Pancreas (tissue), 10 donors: ENCODE measurements at regions not wholly inside any gene's neighbourhood (a gene's known extent, or its start where the extent isn't known, plus 50 kb on each side); places are given as distances from the start of the nearest gene placed in this dataset.

Source experiments
- ATAC-seq, 4 donors: fragments of 200-7000 bp; cut with Tn5 transposase; one replicate each; pipeline versions ENCODE4 v1.8.0 to v1.9.1; 2020; ENCODE audit warnings: mild to moderate bottlenecking in 4 of 4, moderate library complexity in 4 of 4
- DNase-seq, 6 donors: peaks; one replicate each; pipeline ENCODE4 v3.0.0-alpha.2; 2020
- FAIRE-seq: peaks from 2 replicates; lab custom pipeline; 2012; peaks lifted over from hg19 to GRCh38; lab: Jason Lieb, UNC
- H3K27ac ChIP-seq, 4 donors: fragments of 200-600 bp; sonication (generic); 1 replicate in 3 of 4; 2 replicates in 1 of 4; pipeline versions ENCODE4 v1.5.0 to v1.8.0; 2020
- H3K27me3 ChIP-seq, 4 donors: fragments of 200-600 bp; one replicate each; pipeline ENCODE4 v1.8.0; 2021
- H3K36me3 ChIP-seq, 3 donors: fragments of 200-600 bp; sonication (generic) in 1 of 3; one replicate each; pipeline versions ENCODE4 v1.5.0 to v1.8.0; 2020 to 2021
- H3K4me1 ChIP-seq, 3 donors: fragments of 200-600 bp; one replicate each; pipeline ENCODE4 v1.8.0; 2021
- H3K4me3 ChIP-seq, 4 donors: fragments of 200-600 bp; sonication (generic) in 2 of 4; one replicate each; pipeline versions ENCODE4 v1.5.0 to v1.8.0; 2020 to 2021
- H3K9me3 ChIP-seq, 4 donors: fragments of 200-600 bp; one replicate each; pipeline ENCODE4 v1.8.0; 2021
- CTCF ChIP-seq, 4 donors: fragments of 200-600 bp; sonication (generic) in 3 of 4; IDR thresholded peaks; one replicate each; pipeline versions ENCODE4 v1.5.0 to v1.8.0; 2021; ENCODE audit warnings: antibody characterized with exemption in 4 of 4
- WGBS, 2 donors: extraction: QIAGEN DNeasy Blood & Tissue Kit; methylation state at CpG; one replicate each; pipeline ENCODE4 v1.1.7; 2013; 5-methylcytosine and 5-hydroxymethylcytosine counted together
- intact Hi-C, 3 donors: fragments of 100-400 bp; cut with DNase I; formaldehyde crosslinking; loops; one replicate each; pipeline versions ENCODE4 v1.11.1 to v1.14.2; 2022
- donor health status: healthy with polysubstance abuse.
- donor health status: DM: no; HTN: no; CAD: no; lungs with moderate emphysema.
- donor health status: DM: no; HTN: no; CAD: no.
- donor health status: control.
- donor health status: control.
- donor health status: Bipolar disorder and iron deficiency.
- donor health status: DM: yes; HTN: yes; CAD: no.
- donor health status: DM: no; HTN: no; CAD: no.
- donor health status: DM: no; HTN: no; CAD: no.
- donor health status: DM: yes; HTN: yes; CAD: no.

GRCh38 chr2:225932811-225933413 lies 533.4 kb downstream of the NYAP2 start:
- Histone ChIP-seq H3K4me1 (no peaks in the 10 kb centered on the region), H3K36me3 (no peaks in the 10 kb centered on the region), H3K27me3 (no peaks in the 10 kb centered on the region), H3K27ac (no peak overlapping the region), H3K4me3 (no peak overlapping the region), H3K9me3 (no peaks in the 10 kb centered on the region)
- FAIRE-seq (no peak), ATAC-seq (no peak), DNase-seq (no peak)
- intact Hi-C loops, result no loop called here
- WGBS, 2 donors, result 44 to 60% methylated on average over 1 of the region's 1 CpG
- TF ChIP-seq CTCF (IDR thresholded peaks at IDR 0.05), result no peak

- WGBS, 2 donors, result 42 to 67% methylated on average over 2 of the region's 2 CpGs
- no peak for TF ChIP-seq CTCF (IDR thresholded peaks at IDR 0.05)
- Histone ChIP-seq H3K27me3 (no peaks in the 10 kb centered on the region), H3K4me1 (no peaks in the 10 kb centered on the region), H3K27ac (no peak overlapping the region), H3K4me3 (no peak overlapping the region), H3K9me3 (no peaks in the 10 kb centered on the region), H3K36me3 (no peaks in the 10 kb centered on the region)
- intact Hi-C loops, result no loop called here
- ATAC-seq (no peak), DNase-seq (no peak), FAIRE-seq (no peak)
Measured at GRCh38 chr2:225930687-225931086, 531.2 kb downstream of the NYAP2 start.

- H3K27me3 ChIP-seq, result no peaks in the 10 kb centered on the region
- no peaks in the 10 kb centered on the region for H3K9me3 ChIP-seq
- DNase-seq (no peak), ATAC-seq (no peak), FAIRE-seq (no peak)
- no peak overlapping the region for H3K27ac ChIP-seq
- intact Hi-C loops, result no loop called here
- H3K36me3 ChIP-seq, result no peaks in the 10 kb centered on the region
- no peak overlapping the region for H3K4me3 ChIP-seq
- no peaks in the 10 kb centered on the region for H3K4me1 ChIP-seq
- no peak for TF ChIP-seq CTCF (IDR thresholded peaks at IDR 0.05)
- whole genome bisulfite sequencing, 2 donors, result 34 to 48% methylated on average over 6 of the region's 6 CpGs
Measured at GRCh38 chr2:225920621-225921220, 521.2 kb downstream of the NYAP2 start.

- 52 to 57% methylated on average over 2 of the region's 2 CpGs for WGBS, 2 donors
- FAIRE-seq (no peak), ATAC-seq (no peak)
Measured at GRCh38 chr2:225916692-225917091, 517.2 kb downstream of the NYAP2 start.

More at GRCh38 chr2:225916692-225917091, 517.2 kb downstream of the NYAP2 start:
- no peak for DNase-seq
- Histone ChIP-seq H3K4me3 (no peak overlapping the region), H3K9me3 (no peaks in the 10 kb centered on the region), H3K27ac (no peak overlapping the region), H3K4me1 (no peaks in the 10 kb centered on the region), H3K36me3 (no peaks in the 10 kb centered on the region), H3K27me3 (no peaks in the 10 kb centered on the region)
- TF ChIP-seq CTCF (IDR thresholded peaks at IDR 0.05), result no peak
- intact Hi-C loops, result no loop called here
